ENCODE measurements at regions not wholly inside any gene's neighbourhood (a gene's known extent, or its start where the extent isn't known, plus 50 kb on each side); places are given as distances from the start of the nearest gene placed in this dataset.

DNA sequence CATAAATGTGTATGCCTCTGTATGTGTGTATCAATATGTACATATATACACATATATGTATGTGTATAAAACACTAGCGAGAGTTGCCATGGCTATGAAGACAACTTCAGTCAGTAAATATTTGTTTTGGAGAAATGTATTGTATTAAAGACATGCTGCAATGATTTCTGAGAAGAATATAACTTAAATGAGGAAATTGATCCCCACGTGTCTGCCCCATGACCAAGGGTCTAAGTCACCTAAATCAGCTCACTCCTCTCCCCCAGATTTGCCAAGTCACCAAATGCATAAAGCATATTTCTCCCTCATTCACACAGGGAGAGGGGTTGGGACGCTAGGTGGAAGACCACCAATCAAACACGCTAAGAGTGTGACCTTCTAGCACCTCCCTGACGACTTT, 58.3 kb upstream of the LYST start:
- DNase-seq (ENCODE audit: low spot score) = no peak

DNA sequence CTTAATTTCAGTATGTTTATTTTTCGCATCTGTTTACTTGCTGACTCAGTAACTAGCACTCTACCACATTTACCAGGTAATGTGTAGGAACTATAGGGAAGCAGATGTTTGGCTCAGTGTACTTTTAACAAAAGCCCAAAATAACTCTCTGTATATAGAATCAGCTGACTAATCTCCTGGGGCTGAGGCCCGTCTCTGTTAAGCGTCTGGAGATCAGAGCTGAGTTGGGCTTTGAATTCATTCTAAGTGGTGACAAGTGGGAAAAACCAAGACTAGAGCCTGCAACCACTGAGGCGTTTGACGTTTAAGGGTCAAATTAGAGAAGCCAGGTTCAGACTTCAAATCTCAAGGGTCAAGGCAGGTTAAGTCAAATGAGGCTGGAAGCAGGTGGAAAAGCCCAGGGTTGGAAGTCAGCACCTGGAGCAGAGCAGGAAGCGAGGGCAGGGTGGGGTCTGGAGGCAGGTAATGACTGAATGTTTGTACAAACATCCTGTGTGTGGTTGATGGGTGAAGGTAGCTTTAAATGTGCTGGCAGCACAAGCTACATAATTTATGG, 56.8 kb upstream of the LYST start:
- DNase-seq (ENCODE audit: low spot score) = peak; percentile 41

DNA sequence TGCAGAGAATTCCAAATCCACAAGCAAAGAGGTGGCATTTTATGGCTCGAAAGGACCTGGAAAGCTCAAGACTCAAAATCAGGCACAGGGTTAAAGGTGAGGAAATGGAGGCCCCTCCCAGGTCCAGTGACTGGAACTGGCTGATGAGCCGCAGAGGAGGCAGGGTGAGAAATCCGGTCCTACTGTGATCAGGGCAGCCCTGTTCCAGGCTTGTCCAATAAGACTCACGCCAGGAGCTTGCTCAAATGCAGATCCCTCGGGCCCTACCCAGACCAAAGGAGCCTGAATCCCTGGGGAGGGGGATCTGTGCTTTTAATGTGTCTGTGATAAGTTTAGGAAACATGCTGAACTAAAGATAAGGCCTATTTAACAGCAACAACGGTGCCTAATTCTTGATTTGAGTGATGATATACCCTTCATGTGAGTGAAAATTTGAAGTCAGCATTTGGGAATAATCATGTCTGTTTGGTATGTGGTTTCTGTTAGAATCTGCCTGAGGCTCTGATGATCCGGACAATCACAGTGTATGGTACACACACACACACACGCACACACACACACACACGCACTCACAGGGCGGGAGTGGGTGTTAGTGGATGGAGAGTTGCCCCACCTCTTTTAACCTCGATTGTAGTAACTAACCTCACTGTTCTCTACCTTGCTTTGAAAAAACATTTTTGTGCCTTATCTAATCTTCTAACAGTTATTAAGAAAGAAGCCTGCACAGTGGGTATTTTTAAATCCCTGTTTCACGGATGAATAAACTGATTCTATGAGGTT, 54.1 kb upstream of the LYST start:
- DNase-seq (ENCODE audit: low spot score) = no peak

DNA sequence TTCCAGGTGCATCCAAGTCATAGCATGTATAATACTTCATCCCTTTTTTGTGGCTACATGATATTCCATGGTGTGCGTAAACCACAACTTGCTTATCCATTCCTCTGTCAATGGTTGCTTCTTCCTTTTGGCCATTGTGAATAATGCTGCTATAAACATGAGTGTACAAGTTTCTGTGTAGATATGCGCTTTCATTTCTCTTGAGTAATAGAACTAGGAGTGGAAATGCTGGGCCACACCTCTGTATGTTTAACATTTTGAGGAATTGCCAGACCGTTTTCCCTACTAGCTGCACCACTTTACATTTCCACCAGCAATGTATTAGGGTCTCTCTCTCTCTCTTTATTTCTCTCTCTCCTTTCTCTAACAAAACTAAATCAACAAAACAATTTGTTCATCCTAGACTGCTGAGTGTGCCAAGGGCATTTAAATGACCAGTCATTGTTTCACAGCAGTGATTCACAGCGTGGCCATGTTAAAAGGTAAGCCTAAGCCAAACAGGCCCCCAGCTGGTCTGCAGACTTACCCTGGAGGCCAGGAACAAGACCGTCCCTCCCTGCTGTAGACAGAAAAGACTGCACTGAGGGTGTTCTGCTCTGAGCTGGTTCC, 53.2 kb upstream of the LYST start:
- peak; percentile 85 for DNase-seq (ENCODE audit: low spot score)

DNA sequence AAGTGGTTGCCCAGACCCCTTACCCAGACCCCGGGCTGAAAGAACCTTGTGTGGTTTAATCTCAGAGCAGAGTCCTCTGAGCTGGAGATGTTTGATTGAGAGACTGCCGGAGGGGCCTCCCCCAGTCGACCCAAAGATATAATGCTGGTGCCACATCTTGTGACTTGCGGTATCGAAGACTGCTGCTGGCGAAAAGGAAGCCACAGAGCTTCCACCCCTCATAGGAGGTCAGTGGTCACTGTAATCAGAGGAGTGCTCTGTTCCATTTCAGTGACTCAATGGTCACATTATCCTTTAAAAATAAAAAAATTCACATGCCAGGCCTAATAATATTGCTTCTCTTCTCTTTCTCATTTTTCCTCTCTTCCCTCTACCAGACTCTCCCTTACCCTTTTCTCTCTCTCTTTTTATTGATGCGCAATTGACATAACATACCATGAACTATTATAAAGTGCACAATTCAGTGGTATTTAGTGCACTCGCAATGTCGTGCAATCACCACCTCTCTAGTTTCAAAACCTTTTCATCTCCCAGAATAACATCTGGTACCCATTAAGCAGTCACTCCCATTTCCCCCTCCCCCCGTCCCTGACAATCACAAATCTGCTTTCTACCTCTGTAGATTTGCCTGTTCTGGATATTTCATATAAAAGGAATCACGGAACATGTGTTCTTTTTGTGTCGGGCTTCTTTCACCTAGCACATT, 52.6 kb upstream of the LYST start:
- DNase-seq (ENCODE audit: low spot score) = peak; percentile 46

DNA sequence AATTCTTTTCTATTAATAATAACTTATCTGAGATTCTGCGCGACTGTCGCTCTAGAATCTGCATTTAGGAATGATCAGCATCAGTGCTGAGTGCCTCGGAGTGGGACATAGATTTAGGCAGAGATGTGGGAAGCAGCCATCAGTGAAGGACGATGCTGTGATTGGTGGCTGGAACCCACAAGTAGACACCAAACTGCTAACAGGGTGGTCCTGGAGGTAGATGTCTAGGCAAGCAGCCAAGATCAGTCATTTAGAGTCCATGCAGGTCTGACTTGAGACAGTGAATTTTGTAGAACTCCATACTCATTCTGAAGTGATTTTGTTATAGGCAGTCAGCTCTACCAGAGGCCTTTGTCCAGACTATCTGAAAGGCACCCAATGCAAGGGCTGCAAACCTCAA, 51.8 kb upstream of the LYST start:
- DNase-seq (ENCODE audit: low spot score) = no peak

DNA sequence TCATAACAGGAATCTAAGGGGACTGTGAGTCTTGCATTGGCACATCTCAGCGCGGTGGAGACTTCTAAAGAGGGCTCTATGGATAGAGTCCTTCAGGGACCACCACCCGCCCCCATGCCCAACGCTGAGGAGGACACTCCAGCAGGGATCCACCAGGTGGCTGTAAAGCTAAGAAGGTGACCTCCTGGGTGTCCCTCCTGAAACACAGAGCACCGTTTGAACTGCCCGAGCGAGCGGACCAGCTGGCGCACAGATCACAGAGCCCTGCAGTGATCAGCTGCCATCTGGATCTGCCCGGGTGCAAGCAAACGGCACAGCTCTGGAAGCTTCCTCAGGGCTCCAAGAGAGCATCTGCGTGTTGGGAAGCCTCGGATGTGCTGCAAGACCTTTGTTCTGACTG, 51.3 kb upstream of the LYST start:
- no peak for DNase-seq (ENCODE audit: low spot score)

DNA sequence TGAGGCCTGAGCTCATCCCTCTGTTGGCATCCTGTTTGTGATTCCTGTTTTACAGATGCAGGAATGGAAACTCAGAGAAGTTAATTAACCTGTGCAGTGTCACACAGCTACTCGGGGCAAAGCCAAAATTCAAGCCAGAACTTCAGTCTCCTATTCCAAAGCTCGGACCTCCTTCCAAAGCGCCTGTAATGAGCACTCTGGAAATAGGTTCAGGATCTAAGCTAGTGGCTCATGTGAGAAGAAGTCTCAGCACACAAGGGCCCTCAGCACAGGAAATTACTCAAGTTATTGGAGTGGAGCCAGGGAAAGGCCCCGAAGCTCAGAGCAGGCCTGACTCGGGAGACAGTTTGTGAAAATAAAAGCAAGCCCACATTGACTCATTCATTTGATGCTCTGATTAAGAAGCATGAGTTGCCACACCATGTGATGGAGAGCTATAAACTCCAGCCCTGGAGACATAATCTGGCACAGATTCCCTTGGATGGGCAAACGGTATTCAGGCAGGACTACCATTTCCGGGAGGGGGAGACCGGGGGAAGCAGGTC, 50.6 kb upstream of the LYST start:
- DNase-seq (ENCODE audit: low spot score) = peak; percentile 100
